HG03097 (cell line): ENCODE measurements at regions not wholly inside any gene's neighbourhood (a gene's known extent, or its start where the extent isn't known, plus 50 kb on each side); places are given as distances from the start of the nearest gene placed in this dataset.

ENCODE experiments used
- ATAC-seq: cut with Tn5 transposase; IDR thresholded peaks from one replicate; pipeline ENCODE4 v1.9.1; 2021; ENCODE audit not compliant: unreplicated experiment, low FRiP score

- ATAC-seq: no peak
These were observed 366.0 kb downstream of the THBS2 start for GRCh38 chr6:168887621-168888020.

- no peak for ATAC-seq
These were observed 366.7 kb downstream of the THBS2 start for GRCh38 chr6:168886964-168887363.

GRCh38 chr6:168885751-168886742 lies 367.6 kb downstream of the THBS2 start:
- ATAC-seq: no peak

GRCh38 chr6:168885196-168885595 lies 368.4 kb downstream of the THBS2 start:
- no peak for ATAC-seq

GRCh38 chr6:168884646-168885086 lies 369.0 kb downstream of the THBS2 start:
- no peak for ATAC-seq

GRCh38 chr6:168884050-168884645 lies 369.5 kb downstream of the THBS2 start:
- no peak for ATAC-seq

- no peak for ATAC-seq
These were observed 370.1 kb downstream of the THBS2 start for GRCh38 chr6:168883410-168884049.

GRCh38 chr6:168880271-168880670 lies 373.4 kb downstream of the THBS2 start:
- ATAC-seq: no peak

GRCh38 chr6:168877821-168878282 lies 375.8 kb downstream of the THBS2 start:
- no peak for ATAC-seq

- ATAC-seq: no peak
These were observed 376.7 kb downstream of the THBS2 start for GRCh38 chr6:168876956-168877355.

- no peak for ATAC-seq
These were observed 377.7 kb downstream of the THBS2 start for GRCh38 chr6:168875811-168876576.

GRCh38 chr6:168874637-168875036 lies 379.0 kb downstream of the THBS2 start:
- no peak for ATAC-seq

GRCh38 chr6:168873278-168874190 lies 380.1 kb downstream of the THBS2 start:
- ATAC-seq: no peak

GRCh38 chr6:168871642-168872315 lies 381.9 kb downstream of the THBS2 start:
- no peak for ATAC-seq

- ATAC-seq: no peak
These were observed 382.7 kb downstream of the THBS2 start for GRCh38 chr6:168870982-168871381.

GRCh38 chr6:168867247-168868102 lies 386.2 kb downstream of the THBS2 start:
- no peak for ATAC-seq

GRCh38 chr6:168866534-168866933 lies 387.1 kb downstream of the THBS2 start:
- ATAC-seq: no peak

- ATAC-seq: no peak
These were observed 388.1 kb downstream of the THBS2 start for GRCh38 chr6:168865522-168865921.
